ENCODE measurements at regions not wholly inside any gene's neighbourhood (a gene's known extent, or its start where the extent isn't known, plus 50 kb on each side); places are given as distances from the start of the nearest gene placed in this dataset.

- Mint-ChIP-seq H3K4me1 (ENCODE audit: low read depth) (no peaks in the 10 kb centered on the region), H3K27me3 (ENCODE audit: insufficient read depth) (no peaks in the 10 kb centered on the region), H3K9me3 (peaks cover 14% of the 10 kb centered on the region), H3K36me3 (ENCODE audit: low read depth) (no peaks in the 10 kb centered on the region), H3K4me3 (no peak overlapping the region), H3K27ac (no peak overlapping the region)
- intact Hi-C loops (cut with micrococcal nuclease): no loop called here
- DNase-seq (ENCODE audit: low spot score): no peak
Measured at GRCh38 chr16:64206862-64207261, 915.0 kb downstream of the CDH11 start.

GRCh38 chr16:64203126-64203525 lies 918.7 kb downstream of the CDH11 start:
- peaks cover 10% of the 10 kb centered on the region for H3K9me3 Mint-ChIP-seq
- H3K27me3 Mint-ChIP-seq (ENCODE audit: insufficient read depth): no peaks in the 10 kb centered on the region
- no peak for DNase-seq (ENCODE audit: low spot score)
- no peaks in the 10 kb centered on the region for H3K36me3 Mint-ChIP-seq (ENCODE audit: low read depth)
- no peak overlapping the region for H3K27ac Mint-ChIP-seq
- H3K4me1 Mint-ChIP-seq (ENCODE audit: low read depth): no peaks in the 10 kb centered on the region
- intact Hi-C loops (cut with micrococcal nuclease): no loop called here
- no peak overlapping the region for H3K4me3 Mint-ChIP-seq

GRCh38 chr16:64202571-64202970 lies 919.3 kb downstream of the CDH11 start:
- intact Hi-C loops (cut with micrococcal nuclease): no loop called here
- no peak overlapping the region for H3K4me3 Mint-ChIP-seq
- no peaks in the 10 kb centered on the region for H3K27me3 Mint-ChIP-seq (ENCODE audit: insufficient read depth)
- H3K4me1 Mint-ChIP-seq (ENCODE audit: low read depth): no peaks in the 10 kb centered on the region
- no peaks in the 10 kb centered on the region for H3K36me3 Mint-ChIP-seq (ENCODE audit: low read depth)
- DNase-seq (ENCODE audit: low spot score): no peak
- H3K9me3 Mint-ChIP-seq: peaks cover 10% of the 10 kb centered on the region
- no peak overlapping the region for H3K27ac Mint-ChIP-seq

- Mint-ChIP-seq H3K27ac (no peak overlapping the region), H3K4me1 (ENCODE audit: low read depth) (no peaks in the 10 kb centered on the region), H3K36me3 (ENCODE audit: low read depth) (no peaks in the 10 kb centered on the region), H3K4me3 (no peak overlapping the region), H3K9me3 (peaks cover 11% of the 10 kb centered on the region), H3K27me3 (ENCODE audit: insufficient read depth) (no peaks in the 10 kb centered on the region)
- no peak for DNase-seq (ENCODE audit: low spot score)
- intact Hi-C loops (cut with micrococcal nuclease): no loop called here
Measured at GRCh38 chr16:64196444-64196843, 925.4 kb downstream of the CDH11 start.

GRCh38 chr16:64185954-64186353 lies 935.9 kb downstream of the CDH11 start:
- intact Hi-C loops (cut with micrococcal nuclease): no loop called here
- H3K27me3 Mint-ChIP-seq (ENCODE audit: insufficient read depth): no peaks in the 10 kb centered on the region
- no peak for DNase-seq (ENCODE audit: low spot score)
- H3K36me3 Mint-ChIP-seq (ENCODE audit: low read depth): no peaks in the 10 kb centered on the region
- no peak overlapping the region for H3K27ac Mint-ChIP-seq
- no peak overlapping the region for H3K4me3 Mint-ChIP-seq
- peaks cover 15% of the 10 kb centered on the region for H3K9me3 Mint-ChIP-seq
- no peaks in the 10 kb centered on the region for H3K4me1 Mint-ChIP-seq (ENCODE audit: low read depth)

GRCh38 chr16:64184156-64184555 lies 937.7 kb downstream of the CDH11 start:
- H3K4me3 Mint-ChIP-seq: no peak overlapping the region

GRCh38 chr16:64182985-64183384 lies 938.9 kb downstream of the CDH11 start:
- Mint-ChIP-seq H3K4me1 (ENCODE audit: low read depth) (no peaks in the 10 kb centered on the region), H3K36me3 (ENCODE audit: low read depth) (no peaks in the 10 kb centered on the region), H3K4me3 (no peak overlapping the region), H3K27ac (no peak overlapping the region), H3K27me3 (ENCODE audit: insufficient read depth) (no peaks in the 10 kb centered on the region), H3K9me3 (peaks cover 30% of the 10 kb centered on the region)
- no peak for DNase-seq (ENCODE audit: low spot score)
- intact Hi-C loops (cut with micrococcal nuclease): no loop called here

More at GRCh38 chr16:64184156-64184555, 937.7 kb downstream of the CDH11 start:
- no peaks in the 10 kb centered on the region for H3K36me3 Mint-ChIP-seq (ENCODE audit: low read depth)
- no peak overlapping the region for H3K27ac Mint-ChIP-seq
- peaks cover 24% of the 10 kb centered on the region for H3K9me3 Mint-ChIP-seq
- DNase-seq (ENCODE audit: low spot score): no peak
- H3K4me1 Mint-ChIP-seq (ENCODE audit: low read depth): no peaks in the 10 kb centered on the region
- no peaks in the 10 kb centered on the region for H3K27me3 Mint-ChIP-seq (ENCODE audit: insufficient read depth)
- intact Hi-C loops (cut with micrococcal nuclease): no loop called here

GRCh38 chr16:64181271-64181925 lies 940.5 kb downstream of the CDH11 start:
- H3K36me3 Mint-ChIP-seq (ENCODE audit: low read depth): no peaks in the 10 kb centered on the region
- no peak for DNase-seq (ENCODE audit: low spot score)
- no peaks in the 10 kb centered on the region for H3K4me1 Mint-ChIP-seq (ENCODE audit: low read depth)
- peaks cover 41% of the 10 kb centered on the region for H3K9me3 Mint-ChIP-seq
- no peak overlapping the region for H3K27ac Mint-ChIP-seq
- H3K4me3 Mint-ChIP-seq: no peak overlapping the region
- intact Hi-C loops (cut with micrococcal nuclease): no loop called here
- H3K27me3 Mint-ChIP-seq (ENCODE audit: insufficient read depth): no peaks in the 10 kb centered on the region

DNA sequence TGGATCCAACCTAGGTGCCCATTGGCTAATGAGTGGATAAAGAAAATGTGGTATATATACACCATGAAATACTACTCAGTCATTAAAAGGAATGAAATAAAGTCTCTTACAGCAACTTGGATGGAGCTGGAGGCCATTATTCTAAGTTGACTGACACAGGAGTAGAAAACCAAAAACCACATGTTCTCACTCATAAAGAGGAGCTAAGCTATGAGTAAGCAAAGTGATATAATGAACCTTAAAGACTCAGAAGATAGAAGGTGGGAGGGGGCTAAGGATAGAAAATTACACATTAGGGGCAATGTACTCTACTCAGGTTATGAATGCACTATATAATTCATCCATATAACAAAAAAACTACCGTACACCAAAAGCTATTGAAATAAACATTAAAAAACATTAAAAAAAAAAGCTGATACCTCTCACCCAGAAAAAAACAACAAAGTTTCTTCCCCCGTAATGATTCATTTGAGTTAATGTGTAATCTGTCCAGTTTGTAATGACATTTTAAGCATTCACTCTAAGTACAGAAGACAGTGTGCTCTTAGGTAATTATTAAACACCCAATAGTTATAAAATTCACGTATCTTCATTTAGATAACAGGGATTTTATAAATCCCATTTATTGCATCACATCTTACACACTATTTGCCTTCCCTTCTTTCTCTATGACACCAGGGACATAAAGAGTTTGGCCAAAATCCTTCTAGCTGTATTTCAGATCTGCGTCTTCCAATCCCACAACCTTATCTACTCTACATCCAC lies 941.5 kb downstream of the CDH11 start:
- no peak overlapping the region for H3K4me3 Mint-ChIP-seq
- H3K27me3 Mint-ChIP-seq (ENCODE audit: insufficient read depth): no peaks in the 10 kb centered on the region
- H3K4me1 Mint-ChIP-seq (ENCODE audit: low read depth): no peaks in the 10 kb centered on the region
- no peaks in the 10 kb centered on the region for H3K36me3 Mint-ChIP-seq (ENCODE audit: low read depth)
- DNase-seq (ENCODE audit: low spot score): no peak
- intact Hi-C loops (cut with micrococcal nuclease): no loop called here
- peaks cover 40% of the 10 kb centered on the region for H3K9me3 Mint-ChIP-seq
- no peak overlapping the region for H3K27ac Mint-ChIP-seq

- Mint-ChIP-seq H3K4me1 (ENCODE audit: low read depth) (no peaks in the 10 kb centered on the region), H3K27me3 (ENCODE audit: insufficient read depth) (no peaks in the 10 kb centered on the region), H3K9me3 (peaks cover 48% of the 10 kb centered on the region), H3K4me3 (no peak overlapping the region), H3K27ac (no peak overlapping the region), H3K36me3 (ENCODE audit: low read depth) (no peaks in the 10 kb centered on the region)
- intact Hi-C loops (cut with micrococcal nuclease): no loop called here
- DNase-seq (ENCODE audit: low spot score): no peak
Measured at GRCh38 chr16:64174327-64174726, 947.5 kb downstream of the CDH11 start.

DNA sequence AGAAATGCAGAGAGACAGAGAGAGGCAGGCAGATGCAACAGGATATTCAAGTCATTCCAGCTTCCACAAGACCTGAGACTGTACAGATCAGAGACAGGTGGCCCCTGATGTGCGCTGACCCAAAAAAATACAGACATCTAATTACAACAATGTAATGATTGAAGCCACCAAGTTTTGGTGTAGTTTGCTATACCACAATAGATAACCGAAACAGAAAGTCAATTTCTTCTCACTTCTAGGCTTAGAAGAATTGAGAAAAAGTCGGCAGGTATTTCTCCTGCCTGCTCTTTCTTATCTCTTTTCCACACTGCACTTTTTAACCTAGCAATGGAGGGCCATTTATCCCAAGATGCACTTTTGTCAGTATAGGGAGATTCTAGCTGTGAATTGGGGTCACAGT lies 949.2 kb downstream of the CDH11 start:
- DNase-seq (ENCODE audit: low spot score): no peak
- Mint-ChIP-seq H3K27me3 (ENCODE audit: insufficient read depth) (no peaks in the 10 kb centered on the region), H3K36me3 (ENCODE audit: low read depth) (no peaks in the 10 kb centered on the region), H3K9me3 (peaks cover 37% of the 10 kb centered on the region), H3K4me1 (ENCODE audit: low read depth) (no peaks in the 10 kb centered on the region), H3K4me3 (no peak overlapping the region), H3K27ac (no peak overlapping the region)
- intact Hi-C loops (cut with micrococcal nuclease): no loop called here

GRCh38 chr16:64172226-64172625 lies 949.6 kb downstream of the CDH11 start:
- Mint-ChIP-seq H3K4me1 (ENCODE audit: low read depth) (no peaks in the 10 kb centered on the region), H3K9me3 (peaks cover 33% of the 10 kb centered on the region), H3K36me3 (ENCODE audit: low read depth) (no peaks in the 10 kb centered on the region), H3K27ac (no peak overlapping the region), H3K4me3 (no peak overlapping the region), H3K27me3 (ENCODE audit: insufficient read depth) (no peaks in the 10 kb centered on the region)
- no peak for DNase-seq (ENCODE audit: low spot score)
- intact Hi-C loops (cut with micrococcal nuclease): no loop called here

- Mint-ChIP-seq H3K4me1 (ENCODE audit: low read depth) (no peaks in the 10 kb centered on the region), H3K27me3 (ENCODE audit: insufficient read depth) (no peaks in the 10 kb centered on the region), H3K4me3 (no peak overlapping the region), H3K36me3 (ENCODE audit: low read depth) (no peaks in the 10 kb centered on the region), H3K9me3 (peaks cover 35% of the 10 kb centered on the region), H3K27ac (no peak overlapping the region)
- no peak for DNase-seq (ENCODE audit: low spot score)
- intact Hi-C loops (cut with micrococcal nuclease): no loop called here
Measured at GRCh38 chr16:64171632-64172031, 950.2 kb downstream of the CDH11 start.
